ENCODE measurements at regions not wholly inside any gene's neighbourhood (a gene's known extent, or its start where the extent isn't known, plus 50 kb on each side); places are given as distances from the start of the nearest gene placed in this dataset.

- no peaks in the 10 kb centered on the region for H3K36me3 Mint-ChIP-seq (ENCODE audit: low read depth)
- H3K27ac Mint-ChIP-seq, result no peak overlapping the region
- POLR2A ChIA-PET, result no interaction called here
- Histone ChIP-seq H3K27ac (ENCODE audit: low read depth in 1 of 2, low read length in 2 of 2) (no peak overlapping the region), H3K27me3 (ENCODE audit: control insufficient read depth in 1 of 2, insufficient read depth in 2 of 2, low read length in 2 of 2) (peaks cover 4 to 11% of the 10 kb centered on the region in 2 experiments), H3K4me3 (ENCODE audit: low read length) (no peak overlapping the region), H3K4me1 (ENCODE audit: insufficient read depth, low read length) (no peaks in the 10 kb centered on the region), H3K9me3 (ENCODE audit: control insufficient read depth in 1 of 2, insufficient read depth in 1 of 2, low read length in 2 of 2) (no peaks in the 10 kb centered on the region), H3K36me3 (ENCODE audit: insufficient read depth, low read length) (no peaks in the 10 kb centered on the region)
- no peaks in the 10 kb centered on the region for H3K4me1 Mint-ChIP-seq (ENCODE audit: low read depth)
- H3K27me3 Mint-ChIP-seq, result peaks cover 32% of the 10 kb centered on the region
- CTCF ChIA-PET, result no interaction called here
- H3K9me3 Mint-ChIP-seq, result no peaks in the 10 kb centered on the region
- no peak for TF ChIP-seq CTCF (IDR thresholded peaks at IDR 0.05)
- ATAC-seq (ENCODE audit: poor library complexity), result no peak
- DNase-seq, result no peak
- no peak overlapping the region for H3K4me3 Mint-ChIP-seq
- intact Hi-C loops (cut with DNase I, micrococcal nuclease), result no loop called here
These were observed 249.2 kb upstream of the NFIA start for GRCh38 chr1:60833173-60833572.

- intact Hi-C loops (cut with DNase I, micrococcal nuclease), result no loop called here
- no peaks in the 10 kb centered on the region for H3K36me3 ChIP-seq (ENCODE audit: insufficient read depth, low read length)
- no peak overlapping the region for H3K27ac ChIP-seq (ENCODE audit: low read depth in 1 of 2, low read length in 2 of 2)
- peaks cover 4 to 8% of the 10 kb centered on the region in 2 experiments for H3K27me3 ChIP-seq (ENCODE audit: control insufficient read depth in 1 of 2, insufficient read depth in 2 of 2, low read length in 2 of 2)
- Mint-ChIP-seq H3K27ac (no peak overlapping the region), H3K4me1 (ENCODE audit: low read depth) (no peaks in the 10 kb centered on the region), H3K9me3 (no peaks in the 10 kb centered on the region), H3K36me3 (ENCODE audit: low read depth) (no peaks in the 10 kb centered on the region), H3K27me3 (peaks cover 32% of the 10 kb centered on the region), H3K4me3 (no peak overlapping the region)
- no peaks in the 10 kb centered on the region for H3K9me3 ChIP-seq (ENCODE audit: control insufficient read depth in 1 of 2, insufficient read depth in 1 of 2, low read length in 2 of 2)
- H3K4me1 ChIP-seq (ENCODE audit: insufficient read depth, low read length), result no peaks in the 10 kb centered on the region
- DNase-seq (no peak), ATAC-seq (ENCODE audit: poor library complexity) (no peak)
- CTCF ChIA-PET, result no interaction called here
- POLR2A ChIA-PET, result no interaction called here
- TF ChIP-seq CTCF (IDR thresholded peaks at IDR 0.05), result no peak
- H3K4me3 ChIP-seq (ENCODE audit: low read length), result no peak overlapping the region
These were observed 250.0 kb upstream of the NFIA start for GRCh38 chr1:60832367-60832766.

GRCh38 chr1:60831780-60832179, 250.6 kb upstream of the NFIA start:
- H3K9me3 Mint-ChIP-seq, result no peaks in the 10 kb centered on the region
- no peaks in the 10 kb centered on the region for H3K9me3 ChIP-seq (ENCODE audit: control insufficient read depth in 1 of 2, insufficient read depth in 1 of 2, low read length in 2 of 2)
- H3K4me3 ChIP-seq (ENCODE audit: low read length), result no peak overlapping the region
- H3K27ac Mint-ChIP-seq, result no peak overlapping the region
- ChIA-PET CTCF (no interaction called here), POLR2A (no interaction called here)
- H3K36me3 ChIP-seq (ENCODE audit: insufficient read depth, low read length), result no peaks in the 10 kb centered on the region
- no peaks in the 10 kb centered on the region for H3K4me1 Mint-ChIP-seq (ENCODE audit: low read depth)
- DNase-seq (no peak), ATAC-seq (ENCODE audit: poor library complexity) (no peak)
- H3K27me3 Mint-ChIP-seq, result peaks cover 32% of the 10 kb centered on the region
- intact Hi-C loops (cut with DNase I, micrococcal nuclease), result no loop called here
- TF ChIP-seq CTCF (IDR thresholded peaks at IDR 0.05), result no peak
- no peaks in the 10 kb centered on the region for H3K4me1 ChIP-seq (ENCODE audit: insufficient read depth, low read length)
- no peaks in the 10 kb centered on the region for H3K36me3 Mint-ChIP-seq (ENCODE audit: low read depth)
- H3K4me3 Mint-ChIP-seq, result no peak overlapping the region
- peaks cover 4 to 8% of the 10 kb centered on the region in 2 experiments for H3K27me3 ChIP-seq (ENCODE audit: control insufficient read depth in 1 of 2, insufficient read depth in 2 of 2, low read length in 2 of 2)
- no peak overlapping the region for H3K27ac ChIP-seq (ENCODE audit: low read depth in 1 of 2, low read length in 2 of 2)

Measured in CD4-positive, alpha-beta T cell (primary cell).